GM23338 (cell line): ENCODE measurements at regions not wholly inside any gene's neighbourhood (a gene's known extent, or its start where the extent isn't known, plus 50 kb on each side); places are given as distances from the start of the nearest gene placed in this dataset.

Source experiments
- ATAC-seq: fragments of 200-7000 bp; cut with Tn5 transposase; 3 replicates; pipeline ENCODE4 v1.9.1; 2020
- DNase-seq: peaks from one replicate; pipeline ENCODE4 v3.0.0-alpha.2; 2015; ENCODE audit warnings: low spot score
- H2AFZ ChIP-seq: fragments of 200-600 bp; sonication (generic); 2 replicates; pipeline ENCODE4 v1.8.0; 2016; ENCODE audit warnings: antibody characterized with exemption, mild to moderate bottlenecking, moderate library complexity
- H3F3A ChIP-seq: fragments of 200-600 bp; sonication (generic); replicated peaks from 2 replicates; pipeline ENCODE4 v1.8.0; 2017; ENCODE audit warnings: antibody characterized with exemption, mixed run types, low read depth
- H3K27ac ChIP-seq: fragments of 200-600 bp; sonication (generic); 2 replicates; pipeline ENCODE4 v1.6.1; 2016; ENCODE audit warnings: low read depth
- H3K27me3 ChIP-seq: fragments of 200-600 bp; sonication (generic); 2 replicates; pipeline ENCODE4 v1.8.0; 2016; ENCODE audit warnings: mild to moderate bottlenecking, mixed run types, moderate library complexity; ENCODE audit not compliant: insufficient read depth
- H3K36me3 ChIP-seq: fragments of 200-600 bp; sonication (generic); 2 replicates; pipeline ENCODE4 v1.8.0; 2016; ENCODE audit warnings: mild to moderate bottlenecking; ENCODE audit not compliant: insufficient read depth
- H3K4me1 ChIP-seq: fragments of 200-600 bp; sonication (generic); 2 replicates; pipeline ENCODE4 v1.8.0; 2016; ENCODE audit warnings: mild to moderate bottlenecking, moderate library complexity; ENCODE audit not compliant: insufficient read depth
- H3K4me2 ChIP-seq: fragments of 200-600 bp; sonication (generic); 2 replicates; pipeline ENCODE4 v1.7.1; 2017; ENCODE audit warnings: mixed run types
- H3K4me3 ChIP-seq: fragments of 200-600 bp; sonication (generic); 2 replicates; pipeline ENCODE4 v1.6.1; 2016; ENCODE audit warnings: mixed run types
- H3K79me2 ChIP-seq: fragments of 200-600 bp; sonication (generic); replicated peaks from 2 replicates; pipeline ENCODE4 v1.8.0; 2017; ENCODE audit warnings: mild to moderate bottlenecking; ENCODE audit not compliant: insufficient read depth
- H3K9me2 ChIP-seq: fragments of 200-600 bp; sonication (generic); 2 replicates; pipeline ENCODE4 v1.8.0; 2017; ENCODE audit not compliant: insufficient read depth
- H4K20me1 ChIP-seq: fragments of 200-600 bp; sonication (generic); replicated peaks from 2 replicates; pipeline ENCODE4 v1.8.0; 2017; ENCODE audit warnings: mild to moderate bottlenecking; ENCODE audit not compliant: insufficient read depth
- H3K27ac Mint-ChIP-seq: 2 replicates; pipeline ENCODE4 v1.8.0; 2020; ENCODE audit warnings: inconsistent platforms, mild to moderate bottlenecking, moderate library complexity, mixed read lengths
- H3K27me3 Mint-ChIP-seq: 3 replicates; pipeline ENCODE4 v1.8.0; 2022; ENCODE audit warnings: low read depth, mild to moderate bottlenecking, moderate library complexity, mixed read lengths, inconsistent platforms; ENCODE audit not compliant: insufficient read depth, poor library complexity
- H3K36me3 Mint-ChIP-seq: 3 replicates; pipeline ENCODE4 v1.8.0; 2021; ENCODE audit warnings: low read depth, mild to moderate bottlenecking, inconsistent platforms, moderate library complexity, mixed read lengths
- H3K4me1 Mint-ChIP-seq: 3 replicates; pipeline ENCODE4 v1.8.0; 2020; ENCODE audit warnings: mild to moderate bottlenecking, inconsistent platforms, mixed read lengths
- H3K4me3 Mint-ChIP-seq: 3 replicates; pipeline ENCODE4 v1.8.0; 2021; ENCODE audit warnings: moderate library complexity, mild to moderate bottlenecking, inconsistent platforms, mixed read lengths
- H3K9me3 Mint-ChIP-seq: 3 replicates; pipeline ENCODE4 v1.8.0; 2020; ENCODE audit warnings: moderate library complexity, mild to moderate bottlenecking, inconsistent platforms, mixed read lengths
- CREB1 ChIP-seq: fragments of 250-450 bp; sonication (Bioruptor Pico); IDR thresholded peaks from 2 replicates; pipeline ENCODE4 v1.5.0; 2020; ENCODE audit warnings: low read depth, mild to moderate bottlenecking, moderate library complexity
- EZH2 ChIP-seq: fragments of 200-600 bp; sonication (generic); IDR thresholded peaks from one replicate; pipeline ENCODE4 v1.8.0; 2017; ENCODE audit warnings: antibody characterized with exemption, mild to moderate bottlenecking, low read depth; ENCODE audit not compliant: unreplicated experiment
- EZH2phosphoT487 ChIP-seq: fragments of 200-600 bp; sonication (generic); IDR thresholded peaks from one replicate; pipeline ENCODE4 v1.8.1; 2018; ENCODE audit warnings: antibody characterized with exemption; ENCODE audit not compliant: unreplicated experiment
- JUNB ChIP-seq: IDR thresholded peaks from one replicate; pipeline ENCODE4 v1.6.1; 2016; ENCODE audit warnings: antibody characterized with exemption; ENCODE audit not compliant: unreplicated experiment
- NANOG ChIP-seq: IDR thresholded peaks from 2 replicates; pipeline ENCODE4 v1.6.1; 2016; ENCODE audit warnings: antibody characterized with exemption, borderline replicate concordance
- POLR2AphosphoS5 ChIP-seq: IDR thresholded peaks from 2 replicates; pipeline ENCODE4 v1.6.1; 2016; ENCODE audit warnings: antibody characterized with exemption, low read depth
- REST ChIP-seq: IDR thresholded peaks from one replicate; pipeline ENCODE4 v1.6.1; 2018; ENCODE audit warnings: antibody characterized with exemption; ENCODE audit not compliant: unreplicated experiment
- STAT1 ChIP-seq: IDR thresholded peaks from one replicate; pipeline ENCODE4 v1.6.1; 2016; ENCODE audit warnings: antibody characterized with exemption; ENCODE audit not compliant: unreplicated experiment
- ZNF114 ChIP-seq: fragments of 250-450 bp; sonication (Bioruptor Pico); IDR thresholded peaks from 2 replicates; pipeline ENCODE4 v1.5.0; 2020; ENCODE audit warnings: mild to moderate bottlenecking, moderate library complexity
- ZNF462 ChIP-seq: fragments of 250-450 bp; sonication (Bioruptor Pico); IDR thresholded peaks from 2 replicates; pipeline ENCODE4 v1.5.0; 2020; ENCODE audit warnings: mild to moderate bottlenecking, moderate library complexity
- TF ChIP-seq, protein P1 (sequence below), 2 experiments: fragments of 200-600 bp in 1 of 2; sonication (generic) in 1 of 2; conservative IDR thresholded peaks; 2 replicates each; pipeline versions ENCODE4 v1.5.1 to v1.6.1; 2016 to 2017; ENCODE audit warnings: antibody characterized with exemption in 2 of 2, low read depth in 2 of 2, mild to moderate bottlenecking in 2 of 2, moderate library complexity in 1 of 2

DNA sequence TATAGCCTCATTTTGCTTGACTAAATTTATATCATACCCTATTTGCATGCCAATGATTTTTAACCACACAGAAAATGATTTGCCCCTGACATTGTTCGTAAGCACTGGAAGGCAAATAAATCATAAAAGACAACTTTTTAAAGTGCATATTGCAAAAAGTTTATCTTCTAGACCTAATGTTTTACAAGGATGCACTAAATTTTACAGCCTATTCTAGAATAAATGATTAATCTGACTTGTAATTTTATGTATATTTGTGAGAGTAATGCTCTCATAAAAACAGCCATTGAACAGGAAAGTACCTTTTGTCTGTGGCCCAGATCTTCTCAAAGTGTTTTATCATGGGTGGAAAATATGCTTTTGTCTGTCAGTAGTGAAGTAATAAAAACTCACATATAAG, 546.6 kb downstream of the EPHA3 start:
- no peaks in the 10 kb centered on the region for H4K20me1 ChIP-seq
- H3K27ac ChIP-seq = no peak overlapping the region
- TF ChIP-seq JUNB = no peak
- TF ChIP-seq POLR2AphosphoS5 = no peak
- no peak for TF ChIP-seq STAT1
- no peak for TF ChIP-seq ZNF114
- DNase-seq (no peak), ATAC-seq (no peak)
- peaks cover 10% of the 10 kb centered on the region; the same call in 2 of the 3 replicates for H3K36me3 Mint-ChIP-seq
- no peak overlapping the region for H3K4me3 ChIP-seq
- H3F3A ChIP-seq = no peaks in the 10 kb centered on the region
- H3K27me3 Mint-ChIP-seq = no peaks in the 10 kb centered on the region
- no peaks in the 10 kb centered on the region for H3K79me2 ChIP-seq
- H3K9me2 ChIP-seq = no peaks in the 10 kb centered on the region
- peaks cover 5% of the 10 kb centered on the region; the same call in 2 of the 3 replicates for H3K4me1 Mint-ChIP-seq
- no peaks in the 10 kb centered on the region for H3K36me3 ChIP-seq
- no peaks in the 10 kb centered on the region for H3K27me3 ChIP-seq
- no peak overlapping the region for H3K27ac Mint-ChIP-seq
- no peak overlapping the region for H3K4me2 ChIP-seq
- peaks cover 6% of the 10 kb centered on the region; the same call in 1 of the 3 replicates for H3K9me3 Mint-ChIP-seq
- peaks cover 4% of the 10 kb centered on the region; the same call in 1 of the 2 replicates for H3K4me1 ChIP-seq
- H2AFZ ChIP-seq = no peak overlapping the region
- H3K4me3 Mint-ChIP-seq = no peak overlapping the region

DNA sequence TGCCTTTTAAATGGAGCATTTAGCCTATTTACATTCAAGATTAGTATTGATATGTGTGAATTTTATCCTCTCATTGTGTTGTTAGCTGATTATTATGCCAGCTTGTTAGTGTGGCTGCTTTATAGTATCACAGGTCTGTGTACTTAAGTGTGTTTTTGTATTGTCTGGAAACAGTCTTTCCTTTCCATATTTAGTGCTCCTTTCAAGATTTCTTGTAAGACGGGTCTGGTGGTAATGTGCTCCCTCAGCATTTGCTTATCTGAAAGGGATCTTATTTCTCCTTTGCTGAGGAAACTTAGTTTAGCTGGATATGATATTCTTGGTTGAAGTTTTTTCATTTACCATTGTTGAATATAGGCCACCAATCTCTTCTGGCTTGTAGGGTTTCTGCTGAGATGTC, 549.0 kb downstream of the EPHA3 start:
- Histone ChIP-seq H3K27me3 (no peaks in the 10 kb centered on the region), H2AFZ (no peak overlapping the region), H3K79me2 (no peaks in the 10 kb centered on the region), H3K9me2 (no peaks in the 10 kb centered on the region), H3K36me3 (no peaks in the 10 kb centered on the region), H3K4me1 (peaks cover 4% of the 10 kb centered on the region; the same call in 1 of the 2 replicates), H3K4me2 (no peak overlapping the region), H3F3A (no peaks in the 10 kb centered on the region), H3K4me3 (no peak overlapping the region), H4K20me1 (no peaks in the 10 kb centered on the region), H3K27ac (no peak overlapping the region)
- no peak overlapping the region for H3K4me3 Mint-ChIP-seq
- H3K9me3 Mint-ChIP-seq = peaks cover 6% of the 10 kb centered on the region; the same call in 1 of the 3 replicates
- H3K27ac Mint-ChIP-seq = no peak overlapping the region
- no peak for DNase-seq
- peaks cover 10% of the 10 kb centered on the region; the same call in 2 of the 3 replicates for H3K36me3 Mint-ChIP-seq
- no peak for ATAC-seq
- H3K4me1 Mint-ChIP-seq = peaks cover 5% of the 10 kb centered on the region; the same call in 2 of the 3 replicates
- no peaks in the 10 kb centered on the region for H3K27me3 Mint-ChIP-seq
- TF ChIP-seq, protein P1, sequence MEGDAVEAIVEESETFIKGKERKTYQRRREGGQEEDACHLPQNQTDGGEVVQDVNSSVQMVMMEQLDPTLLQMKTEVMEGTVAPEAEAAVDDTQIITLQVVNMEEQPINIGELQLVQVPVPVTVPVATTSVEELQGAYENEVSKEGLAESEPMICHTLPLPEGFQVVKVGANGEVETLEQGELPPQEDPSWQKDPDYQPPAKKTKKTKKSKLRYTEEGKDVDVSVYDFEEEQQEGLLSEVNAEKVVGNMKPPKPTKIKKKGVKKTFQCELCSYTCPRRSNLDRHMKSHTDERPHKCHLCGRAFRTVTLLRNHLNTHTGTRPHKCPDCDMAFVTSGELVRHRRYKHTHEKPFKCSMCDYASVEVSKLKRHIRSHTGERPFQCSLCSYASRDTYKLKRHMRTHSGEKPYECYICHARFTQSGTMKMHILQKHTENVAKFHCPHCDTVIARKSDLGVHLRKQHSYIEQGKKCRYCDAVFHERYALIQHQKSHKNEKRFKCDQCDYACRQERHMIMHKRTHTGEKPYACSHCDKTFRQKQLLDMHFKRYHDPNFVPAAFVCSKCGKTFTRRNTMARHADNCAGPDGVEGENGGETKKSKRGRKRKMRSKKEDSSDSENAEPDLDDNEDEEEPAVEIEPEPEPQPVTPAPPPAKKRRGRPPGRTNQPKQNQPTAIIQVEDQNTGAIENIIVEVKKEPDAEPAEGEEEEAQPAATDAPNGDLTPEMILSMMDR (conservative IDR thresholded peaks at IDR 0.05; ENCODE audit: low read depth in 2 of 2) = no peak
- no peak for TF ChIP-seq ZNF462
- TF ChIP-seq EZH2phosphoT487 = no peak
- TF ChIP-seq CREB1 (CRISPR knock-in tag) = no peak
- TF ChIP-seq NANOG = no peak
- no peak for TF ChIP-seq POLR2AphosphoS5
- TF ChIP-seq REST = no peak
- no peak for TF ChIP-seq EZH2
